T-cell (primary cell): ENCODE measurements at regions not wholly inside any gene's neighbourhood (a gene's known extent, or its start where the extent isn't known, plus 50 kb on each side); places are given as distances from the start of the nearest gene placed in this dataset.

Experiments used
- ATAC-seq, 4 experiments: fragments of 200-7000 bp in 3 of 4; fragments of 150-1000 bp in 1 of 4; cut with Tn5 transposase; replicated peaks in 1 of 4; 1 replicate in 3 of 4; 2 replicates in 1 of 4; pipeline ENCODE4 v1.10.0; 2021; ENCODE audit warnings: moderate library complexity in 3 of 4, mild to moderate bottlenecking in 2 of 4, moderate number of reproducible peaks in 1 of 4
- CTCF ChIA-PET, 2 donors: fragments of 300-600 bp; sonication (Branson Sonifier 250); formaldehyde crosslinking; loops; one replicate each; lab custom pipeline; 2022; ENCODE audit warnings: antibody characterized with exemption in 2 of 2; lab: Charles Lee
- POLR2A ChIA-PET, 2 donors: fragments of 300-600 bp; sonication (Branson Sonifier 250); formaldehyde crosslinking; loops; one replicate each; lab custom pipeline; 2022; ENCODE audit warnings: antibody characterized with exemption in 2 of 2; lab: Charles Lee
- DNase-seq, 35 experiments: peaks; one replicate each; pipeline versions ENCODE4 v3.0.0 to v3.0.0-alpha.2; 2013 to 2023
- H3K27ac ChIP-seq: one replicate; pipeline ENCODE4 v1.5.1; 2013; ENCODE audit warnings: low read length
- H3K27me3 ChIP-seq, 2 experiments: replicated peaks in 1 of 2; 1 replicate in 1 of 2; 2 replicates in 1 of 2; pipeline versions ENCODE4 v1.6.1 to v1.7.0; 2013; ENCODE audit warnings: low read length in 1 of 2, mixed read lengths in 1 of 2; ENCODE audit not compliant: control insufficient read depth in 2 of 2, insufficient read depth in 2 of 2; ENCODE audit errors: extremely low read depth in 1 of 2
- H3K36me3 ChIP-seq, 2 donors: 1 replicate in 1 of 2; 2 replicates in 1 of 2; pipeline versions ENCODE4 v1.6.1 to v1.7.0; 2013; ENCODE audit warnings: low read length in 1 of 2; ENCODE audit not compliant: control insufficient read depth in 2 of 2, insufficient read depth in 1 of 2; ENCODE audit errors: extremely low read depth in 1 of 2
- H3K4me1 ChIP-seq, 2 experiments: 1 replicate in 1 of 2; 2 replicates in 1 of 2; pipeline versions ENCODE4 v1.6.1 to v1.7.0; 2013; ENCODE audit warnings: low read length in 2 of 2, mixed read lengths in 1 of 2; ENCODE audit not compliant: insufficient read depth in 2 of 2, control insufficient read depth in 1 of 2; ENCODE audit errors: extremely low read depth in 1 of 2
- H3K4me3 ChIP-seq, 2 donors: 1 replicate in 1 of 2; 2 replicates in 1 of 2; pipeline versions ENCODE4 v1.5.1 to v1.7.0; 2013; ENCODE audit warnings: mild to moderate bottlenecking in 2 of 2, low read length in 1 of 2, moderate library complexity in 1 of 2; ENCODE audit not compliant: control insufficient read depth in 1 of 2; ENCODE audit errors: extremely low read depth in 1 of 2
- H3K9me3 ChIP-seq: 2 replicates; pipeline ENCODE4 v1.7.0; 2013
- H3K27ac Mint-ChIP-seq, 2 donors: one replicate each; pipeline ENCODE4 v1.8.0; 2020 to 2021; ENCODE audit warnings: mild to moderate bottlenecking in 2 of 2, mixed read lengths in 2 of 2
- H3K27me3 Mint-ChIP-seq, 2 donors: one replicate each; pipeline ENCODE4 v1.8.0; 2021 to 2022; ENCODE audit warnings: mixed read lengths in 2 of 2
- H3K36me3 Mint-ChIP-seq: one replicate; pipeline ENCODE4 v1.8.0; 2021; ENCODE audit warnings: mixed read lengths
- H3K4me1 Mint-ChIP-seq, 3 donors: one replicate each; pipeline ENCODE4 v1.8.0; 2020 to 2022; ENCODE audit warnings: mixed read lengths in 3 of 3, mild to moderate bottlenecking in 1 of 3
- H3K4me3 Mint-ChIP-seq, 3 donors: one replicate each; pipeline ENCODE4 v1.8.0; 2020 to 2022; ENCODE audit warnings: mild to moderate bottlenecking in 3 of 3, mixed read lengths in 3 of 3, moderate library complexity in 3 of 3
- H3K9me3 Mint-ChIP-seq, 3 donors: one replicate each; pipeline ENCODE4 v1.8.0; 2020 to 2022; ENCODE audit warnings: mixed read lengths in 3 of 3
- WGBS: methylation state at CpG from one replicate; pipeline ENCODE4 v1.1.5; 2013; ENCODE audit warnings: missing lambda C conversion rate; ENCODE audit not compliant: insufficient coverage; 5-methylcytosine and 5-hydroxymethylcytosine counted together

- H3K9me3 Mint-ChIP-seq: no peaks in the 10 kb centered on the region
- Histone ChIP-seq H3K27ac (no peak overlapping the region), H3K4me1 (no peaks in the 10 kb centered on the region), H3K9me3 (no peaks in the 10 kb centered on the region), H3K27me3 (peaks cover 0 to 7% of the 10 kb centered on the region in 2 experiments), H3K36me3 (no peaks in the 10 kb centered on the region), H3K4me3 (no peak overlapping the region)
- no peaks in the 10 kb centered on the region for H3K36me3 Mint-ChIP-seq
- ChIA-PET POLR2A (no interaction called here), CTCF (no interaction called here)
- 86% methylated on average over 6 of the region's 7 CpGs for WGBS
- H3K27ac Mint-ChIP-seq: no peak overlapping the region
- no peak for ATAC-seq
- H3K27me3 Mint-ChIP-seq: peaks cover 10 to 19% of the 10 kb centered on the region in 2 donors
- H3K4me3 Mint-ChIP-seq: no peak overlapping the region
- H3K4me1 Mint-ChIP-seq: no peaks in the 10 kb centered on the region
- DNase-seq: no peak
Observed at GRCh38 chr20:47931443-47931842, 146.2 kb upstream of the SULF2 start.

GRCh38 chr20:47931002-47931401, 145.7 kb upstream of the SULF2 start:
- Histone ChIP-seq H3K27me3 (peaks cover 0 to 7% of the 10 kb centered on the region in 2 experiments), H3K27ac (no peak overlapping the region), H3K4me1 (no peaks in the 10 kb centered on the region), H3K9me3 (no peaks in the 10 kb centered on the region), H3K4me3 (no peak overlapping the region), H3K36me3 (no peaks in the 10 kb centered on the region)
- no peaks in the 10 kb centered on the region for H3K9me3 Mint-ChIP-seq
- DNase-seq: no peak
- WGBS: 75% methylated on average over 2 of the region's 2 CpGs
- no peak for ATAC-seq
- H3K36me3 Mint-ChIP-seq: no peaks in the 10 kb centered on the region
- H3K27ac Mint-ChIP-seq: no peak overlapping the region
- H3K27me3 Mint-ChIP-seq: peaks cover 7 to 18% of the 10 kb centered on the region in 2 donors
- POLR2A ChIA-PET: no interaction called here
- H3K4me1 Mint-ChIP-seq: no peaks in the 10 kb centered on the region
- CTCF ChIA-PET: no interaction called here
- H3K4me3 Mint-ChIP-seq: no peak overlapping the region

- no peaks in the 10 kb centered on the region for H3K4me1 ChIP-seq
- CTCF ChIA-PET: no interaction called here
- peaks cover 0 to 7% of the 10 kb centered on the region in 2 experiments for H3K27me3 ChIP-seq
- DNase-seq: no peak
- no peaks in the 10 kb centered on the region for H3K9me3 Mint-ChIP-seq
- no peak for ATAC-seq
- H3K4me3 Mint-ChIP-seq: no peak overlapping the region
- H3K36me3 Mint-ChIP-seq: no peaks in the 10 kb centered on the region
- H3K27ac Mint-ChIP-seq: no peak overlapping the region
- no peaks in the 10 kb centered on the region for H3K9me3 ChIP-seq
- WGBS: 81% methylated on average over 5 of the region's 6 CpGs
- H3K27me3 Mint-ChIP-seq: peaks cover 7 to 13% of the 10 kb centered on the region in 2 donors
- H3K27ac ChIP-seq: no peak overlapping the region
- H3K4me1 Mint-ChIP-seq: no peaks in the 10 kb centered on the region
- no peak overlapping the region for H3K4me3 ChIP-seq
- H3K36me3 ChIP-seq: no peaks in the 10 kb centered on the region
- POLR2A ChIA-PET: no interaction called here
Observed at GRCh38 chr20:47929368-47930115, 144.3 kb upstream of the SULF2 start.

GRCh38 chr20:47927944-47928343, 142.7 kb upstream of the SULF2 start:
- H3K4me1 Mint-ChIP-seq: no peaks in the 10 kb centered on the region
- DNase-seq: no peak
- Histone ChIP-seq H3K9me3 (no peaks in the 10 kb centered on the region), H3K27me3 (peaks cover 6 to 7% of the 10 kb centered on the region in 2 experiments), H3K36me3 (no peaks in the 10 kb centered on the region), H3K4me1 (no peaks in the 10 kb centered on the region), H3K27ac (no peak overlapping the region), H3K4me3 (no peak overlapping the region)
- H3K36me3 Mint-ChIP-seq: no peaks in the 10 kb centered on the region
- CTCF ChIA-PET: no interaction called here
- POLR2A ChIA-PET: no interaction called here
- ATAC-seq: no peak
- no peak overlapping the region for H3K4me3 Mint-ChIP-seq
- peaks cover 5 to 22% of the 10 kb centered on the region in 2 donors for H3K27me3 Mint-ChIP-seq
- no peak overlapping the region for H3K27ac Mint-ChIP-seq
- H3K9me3 Mint-ChIP-seq: no peaks in the 10 kb centered on the region

GRCh38 chr20:47927385-47927851, 142.1 kb upstream of the SULF2 start:
- Mint-ChIP-seq H3K4me1 (no peaks in the 10 kb centered on the region), H3K27me3 (peaks cover 7 to 27% of the 10 kb centered on the region in 2 donors), H3K36me3 (no peaks in the 10 kb centered on the region), H3K9me3 (no peaks in the 10 kb centered on the region), H3K27ac (no peak overlapping the region), H3K4me3 (no peak overlapping the region)
- ATAC-seq (no peak), DNase-seq (no peak)
- H3K27ac ChIP-seq: no peak overlapping the region
- ChIA-PET CTCF (no interaction called here), POLR2A (no interaction called here)
- no peaks in the 10 kb centered on the region for H3K4me1 ChIP-seq
- peaks cover 6 to 7% of the 10 kb centered on the region in 2 experiments for H3K27me3 ChIP-seq
- H3K36me3 ChIP-seq: no peaks in the 10 kb centered on the region
- no peaks in the 10 kb centered on the region for H3K9me3 ChIP-seq
- WGBS: 95% methylated on average over 5 of the region's 5 CpGs
- no peak overlapping the region for H3K4me3 ChIP-seq

GRCh38 chr20:47926731-47927130, 141.4 kb upstream of the SULF2 start:
- DNase-seq: no peak
- Histone ChIP-seq H3K27me3 (peaks cover 6 to 7% of the 10 kb centered on the region in 2 experiments), H3K9me3 (no peaks in the 10 kb centered on the region), H3K27ac (no peak overlapping the region), H3K4me3 (no peak overlapping the region), H3K36me3 (no peaks in the 10 kb centered on the region), H3K4me1 (no peaks in the 10 kb centered on the region)
- CTCF ChIA-PET: no interaction called here
- Mint-ChIP-seq H3K27ac (no peak overlapping the region), H3K4me1 (no peaks in the 10 kb centered on the region), H3K4me3 (no peak overlapping the region), H3K27me3 (peaks cover 10 to 31% of the 10 kb centered on the region in 2 donors), H3K9me3 (no peaks in the 10 kb centered on the region), H3K36me3 (no peaks in the 10 kb centered on the region)
- WGBS: 75% methylated on average over 2 of the region's 4 CpGs
- POLR2A ChIA-PET: interaction anchor here in 1 of 2 donors (0.6 kb wide), 1 partner anchor 151 kb away, joined by 3 read pairs; no protein-coding TSS in a partner anchor
- no peak for ATAC-seq
